ENCODE measurements at regions not wholly inside any gene's neighbourhood (a gene's known extent, or its start where the extent isn't known, plus 50 kb on each side); places are given as distances from the start of the nearest gene placed in this dataset.

DNA sequence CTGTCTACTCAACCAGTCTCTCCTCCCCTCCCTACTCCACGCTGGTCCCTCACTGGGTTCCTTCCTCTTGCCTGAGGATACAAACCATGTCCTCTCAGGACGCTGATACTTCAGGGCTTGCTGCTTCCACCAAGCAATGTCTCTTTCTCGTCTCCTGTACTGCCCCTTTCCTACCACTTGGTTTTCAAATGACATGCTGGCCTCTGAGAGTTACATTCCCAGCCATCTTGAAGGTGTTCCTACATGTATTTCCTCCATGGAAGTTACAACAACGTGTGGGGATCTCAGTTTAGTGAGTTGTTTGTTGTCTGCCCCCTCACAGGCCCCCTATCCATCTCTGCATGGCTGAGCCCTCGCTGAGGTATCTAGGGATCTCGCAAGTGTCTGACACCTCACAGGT, 334.5 kb upstream of the SKOR2 start:
- no peaks in the 10 kb centered on the region for H3K27me3 ChIP-seq (replicated peaks)
- H3K36me3 ChIP-seq (replicated peaks): no peaks in the 10 kb centered on the region
- DNase-seq: no peak
- no peak for TF ChIP-seq CTCF (IDR thresholded peaks at IDR 0.05; ENCODE audit: low read depth, low read length, missing control alignments)
- H3K4me3 ChIP-seq (ENCODE audit: low read depth, low read length): no peak overlapping the region
- in situ Hi-C loops (cut with HindIII; ENCODE audit: low pct_ligation_motif_present, low sequenced_read_pairs): no loop called here
- no peak overlapping the region for H3K27ac ChIP-seq

- Histone ChIP-seq H3K27me3 (replicated peaks) (no peaks in the 10 kb centered on the region), H3K27ac (no peak overlapping the region), H3K36me3 (replicated peaks) (no peaks in the 10 kb centered on the region), H3K4me3 (ENCODE audit: low read depth, low read length) (no peak overlapping the region)
- in situ Hi-C loops (cut with HindIII; ENCODE audit: low pct_ligation_motif_present, low sequenced_read_pairs): no loop called here
- no peak for DNase-seq
- TF ChIP-seq CTCF (IDR thresholded peaks at IDR 0.05; ENCODE audit: low read depth, low read length, missing control alignments): no peak
These were observed 333.7 kb upstream of the SKOR2 start for GRCh38 chr18:47585136-47585535.

DNA sequence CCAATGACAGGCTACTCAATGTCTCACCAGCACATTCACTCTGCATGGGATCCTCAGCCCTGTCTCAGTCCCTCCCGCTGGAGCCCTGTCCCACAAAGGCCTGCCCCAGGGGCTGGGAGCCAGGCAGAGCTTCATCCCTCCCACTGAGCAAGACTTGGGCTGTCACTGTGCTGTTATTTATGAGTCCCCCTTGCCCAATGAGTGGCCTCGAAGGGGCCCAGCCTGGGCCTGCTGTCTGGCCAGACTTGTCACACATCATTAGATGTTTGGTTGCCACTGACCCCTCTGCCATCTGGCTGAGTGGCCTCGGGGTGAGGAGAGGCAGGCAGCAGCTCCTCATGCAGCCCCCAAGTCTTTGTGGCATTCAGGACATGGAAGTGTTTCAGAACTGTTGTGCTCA, 330.6 kb upstream of the SKOR2 start:
- no peak for TF ChIP-seq CTCF (IDR thresholded peaks at IDR 0.05; ENCODE audit: low read depth, low read length, missing control alignments)
- in situ Hi-C loops (cut with HindIII; ENCODE audit: low pct_ligation_motif_present, low sequenced_read_pairs): no loop called here

GRCh38 chr18:47577520-47577919, 326.1 kb upstream of the SKOR2 start:
- no peak for DNase-seq
- in situ Hi-C loops (cut with HindIII; ENCODE audit: low pct_ligation_motif_present, low sequenced_read_pairs): no loop called here
- no peak overlapping the region for H3K4me3 ChIP-seq (ENCODE audit: low read depth, low read length)
- no peak overlapping the region for H3K27ac ChIP-seq
- H3K36me3 ChIP-seq (replicated peaks): no peaks in the 10 kb centered on the region
- no peaks in the 10 kb centered on the region for H3K27me3 ChIP-seq (replicated peaks)
- TF ChIP-seq CTCF (IDR thresholded peaks at IDR 0.05; ENCODE audit: low read depth, low read length, missing control alignments): no peak

More for the DNA sequence above, 330.6 kb upstream of the SKOR2 start:
- no peak overlapping the region for H3K4me3 ChIP-seq (ENCODE audit: low read depth, low read length)
- no peaks in the 10 kb centered on the region for H3K27me3 ChIP-seq (replicated peaks)
- no peak for DNase-seq
- H3K27ac ChIP-seq: no peak overlapping the region
- no peaks in the 10 kb centered on the region for H3K36me3 ChIP-seq (replicated peaks)

GRCh38 chr18:47574966-47575365, 323.5 kb upstream of the SKOR2 start:
- in situ Hi-C loops (cut with HindIII; ENCODE audit: low pct_ligation_motif_present, low sequenced_read_pairs): no loop called here
- no peak for TF ChIP-seq CTCF (IDR thresholded peaks at IDR 0.05; ENCODE audit: low read depth, low read length, missing control alignments)

DNA sequence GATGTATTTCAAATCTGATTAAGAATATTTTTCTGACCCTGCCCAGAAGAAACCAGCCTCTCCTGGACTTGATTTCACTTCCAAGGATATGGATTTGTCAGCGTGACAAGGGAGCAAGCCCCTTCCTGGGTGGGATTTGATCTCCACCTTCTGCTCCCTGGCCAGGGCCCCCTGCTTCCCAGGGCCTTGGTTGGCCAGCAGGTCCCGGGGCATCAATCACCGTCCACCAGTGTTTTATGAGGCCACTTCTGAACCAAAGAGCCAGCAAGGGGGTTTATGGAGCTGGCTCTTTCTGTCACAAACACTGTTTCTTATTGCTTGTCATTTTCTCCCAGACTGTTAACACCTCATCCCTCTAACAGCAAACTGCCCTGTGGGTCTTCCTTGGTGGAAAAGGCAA, 320.5 kb upstream of the SKOR2 start:
- no peak for TF ChIP-seq CTCF (IDR thresholded peaks at IDR 0.05; ENCODE audit: low read depth, low read length, missing control alignments)
- H3K4me3 ChIP-seq (ENCODE audit: low read depth, low read length): no peak overlapping the region
- H3K27ac ChIP-seq: no peak overlapping the region
- DNase-seq: no peak
- H3K27me3 ChIP-seq (replicated peaks): no peaks in the 10 kb centered on the region
- in situ Hi-C loops (cut with HindIII; ENCODE audit: low pct_ligation_motif_present, low sequenced_read_pairs): no loop called here
- H3K36me3 ChIP-seq (replicated peaks): no peaks in the 10 kb centered on the region

More at GRCh38 chr18:47574966-47575365, 323.5 kb upstream of the SKOR2 start:
- no peak overlapping the region for H3K4me3 ChIP-seq (ENCODE audit: low read depth, low read length)
- no peak for DNase-seq
- no peaks in the 10 kb centered on the region for H3K27me3 ChIP-seq (replicated peaks)
- no peak overlapping the region for H3K27ac ChIP-seq
- H3K36me3 ChIP-seq (replicated peaks): no peaks in the 10 kb centered on the region
